Caco-2 (cell line): ENCODE measurements at regions not wholly inside any gene's neighbourhood (a gene's known extent, or its start where the extent isn't known, plus 50 kb on each side); places are given as distances from the start of the nearest gene placed in this dataset.

Experiments used
- BruUV-seq: library from RNA; stranded (reverse); fragments of 400-500 nt; replicated peaks from 2 replicates; lab custom pipeline; 2021; lab: Mats Ljungman, UMichigan
- CTCF ChIA-PET: fragments of 300-600 bp; sonication (Branson Sonifier 250); formaldehyde crosslinking; loops from one replicate; lab custom pipeline; 2022; ENCODE audit warnings: antibody characterized with exemption; lab: Charles Lee
- POLR2A ChIA-PET: fragments of 300-600 bp; sonication (Branson Sonifier 250); formaldehyde crosslinking; loops from one replicate; lab custom pipeline; 2022; ENCODE audit warnings: antibody characterized with exemption; lab: Charles Lee
- DNase-seq, 2 experiments: peaks; one replicate each; pipeline versions ENCODE4 v3.0.0 to v3.0.0-alpha.2; 2020 to 2022
- H3K27me3 ChIP-seq: replicated peaks from 2 replicates; pipeline ENCODE4 v1.6.0; 2011; ENCODE audit warnings: low read length; ENCODE audit not compliant: control insufficient read depth, insufficient read depth
- H3K36me3 ChIP-seq: 2 replicates; pipeline ENCODE4 v1.5.1; 2011; ENCODE audit warnings: low read length; ENCODE audit not compliant: control insufficient read depth, insufficient read depth
- H3K4me1 ChIP-seq: fragments of 250-450 bp; sonication (Bioruptor Pico); 2 replicates; pipeline ENCODE4 v1.5.1; 2020; ENCODE audit warnings: mild to moderate bottlenecking
- H3K4me3 ChIP-seq: 2 replicates; pipeline ENCODE4 v1.5.1; 2011; ENCODE audit warnings: low read depth, mild to moderate bottlenecking, control low read depth, low read length
- H3K9me3 ChIP-seq: fragments of 250-450 bp; sonication (Bioruptor Pico); 2 replicates; pipeline ENCODE4 v1.5.1; 2020; ENCODE audit warnings: mild to moderate bottlenecking, moderate library complexity
- H3K27ac Mint-ChIP-seq: one replicate; pipeline ENCODE4 v1.8.0; 2022; ENCODE audit warnings: mixed read lengths; ENCODE audit not compliant: unreplicated experiment
- H3K27me3 Mint-ChIP-seq: one replicate; pipeline ENCODE4 v1.8.0; 2022; ENCODE audit warnings: mixed read lengths; ENCODE audit not compliant: insufficient read depth, unreplicated experiment
- H3K36me3 Mint-ChIP-seq: one replicate; pipeline ENCODE4 v1.8.0; 2022; ENCODE audit warnings: mild to moderate bottlenecking, mixed read lengths; ENCODE audit not compliant: insufficient read depth, unreplicated experiment
- H3K4me1 Mint-ChIP-seq: one replicate; pipeline ENCODE4 v1.8.0; 2022; ENCODE audit warnings: low read depth, mixed read lengths; ENCODE audit not compliant: unreplicated experiment
- H3K4me3 Mint-ChIP-seq: one replicate; pipeline ENCODE4 v1.8.0; 2022; ENCODE audit warnings: mild to moderate bottlenecking, moderate library complexity, mixed read lengths; ENCODE audit not compliant: unreplicated experiment
- H3K9me3 Mint-ChIP-seq: one replicate; pipeline ENCODE4 v1.8.0; 2022; ENCODE audit warnings: mixed read lengths; ENCODE audit not compliant: unreplicated experiment
- CTCF ChIP-seq, 2 experiments: fragments of 200-600 bp in 1 of 2; IDR thresholded peaks; 1 replicate in 1 of 2; 2 replicates in 1 of 2; pipeline versions ENCODE4 v1.5.1 to v1.8.0; 2011 to 2022; ENCODE audit warnings: antibody characterized with exemption in 1 of 2, control low read depth in 1 of 2, inconsistent platforms in 1 of 2, low read depth in 1 of 2, low read length in 1 of 2, mild to moderate bottlenecking in 1 of 2, moderate library complexity in 1 of 2; ENCODE audit not compliant: insufficient read depth in 1 of 2, severe bottlenecking in 1 of 2, unreplicated experiment in 1 of 2
- intact Hi-C: fragments of 100-400 bp; cut with micrococcal nuclease; formaldehyde crosslinking; loops from one replicate; pipeline ENCODE4 v1.10.0; 2022; ENCODE audit not compliant: unreplicated experiment

GRCh38 chr6:113565306-113565705 is 291.8 kb upstream of the MARCKS start:
- ChIA-PET POLR2A (no interaction called here), CTCF (no interaction called here)
- H3K27me3 Mint-ChIP-seq, result no peaks in the 10 kb centered on the region
- H3K27ac Mint-ChIP-seq, result no peak overlapping the region
- Histone ChIP-seq H3K4me3 (no peak overlapping the region), H3K9me3 (no peaks in the 10 kb centered on the region), H3K27me3 (no peaks in the 10 kb centered on the region), H3K36me3 (no peaks in the 10 kb centered on the region), H3K4me1 (no peaks in the 10 kb centered on the region)
- no peaks in the 10 kb centered on the region for H3K4me1 Mint-ChIP-seq
- no peak for DNase-seq
- no peaks in the 10 kb centered on the region for H3K36me3 Mint-ChIP-seq
- no peak overlapping the region for H3K4me3 Mint-ChIP-seq
- no peak for TF ChIP-seq CTCF (IDR thresholded peaks at IDR 0.05; ENCODE audit: insufficient read depth in 1 of 2, low read depth in 1 of 2, low read length in 1 of 2, severe bottlenecking in 1 of 2, unreplicated experiment in 1 of 2)
- H3K9me3 Mint-ChIP-seq, result no peaks in the 10 kb centered on the region
- BruUV-seq, result no TSS peak
- intact Hi-C loops, result no loop called here

- Histone ChIP-seq H3K4me1 (no peaks in the 10 kb centered on the region), H3K4me3 (no peak overlapping the region), H3K9me3 (peaks cover 3% of the 10 kb centered on the region; the same call in 1 of the 2 replicates), H3K36me3 (no peaks in the 10 kb centered on the region), H3K27me3 (no peaks in the 10 kb centered on the region)
- ChIA-PET CTCF (no interaction called here), POLR2A (no interaction called here)
- Mint-ChIP-seq H3K4me1 (no peaks in the 10 kb centered on the region), H3K4me3 (no peak overlapping the region), H3K9me3 (no peaks in the 10 kb centered on the region), H3K27ac (no peak overlapping the region), H3K27me3 (no peaks in the 10 kb centered on the region), H3K36me3 (no peaks in the 10 kb centered on the region)
- BruUV-seq, result no TSS peak
- TF ChIP-seq CTCF (IDR thresholded peaks at IDR 0.05; ENCODE audit: insufficient read depth in 1 of 2, low read depth in 1 of 2, low read length in 1 of 2, severe bottlenecking in 1 of 2, unreplicated experiment in 1 of 2), result no peak
- DNase-seq, result no peak
- intact Hi-C loops, result loop anchor here (5.0 kb wide), 1 partner anchor 1343 kb away; no protein-coding TSS in a partner anchor
Measured at GRCh38 chr6:113570161-113570560, 287.0 kb upstream of the MARCKS start.

- no peak for TF ChIP-seq CTCF (IDR thresholded peaks at IDR 0.05; ENCODE audit: insufficient read depth in 1 of 2, low read depth in 1 of 2, low read length in 1 of 2, severe bottlenecking in 1 of 2, unreplicated experiment in 1 of 2)
- Histone ChIP-seq H3K4me1 (no peaks in the 10 kb centered on the region), H3K36me3 (no peaks in the 10 kb centered on the region), H3K27me3 (no peaks in the 10 kb centered on the region), H3K4me3 (no peak overlapping the region), H3K9me3 (peaks cover 3% of the 10 kb centered on the region; the same call in 1 of the 2 replicates)
- ChIA-PET POLR2A (no interaction called here), CTCF (no interaction called here)
- Mint-ChIP-seq H3K9me3 (no peaks in the 10 kb centered on the region), H3K4me1 (no peaks in the 10 kb centered on the region), H3K27me3 (no peaks in the 10 kb centered on the region), H3K27ac (no peak overlapping the region), H3K36me3 (no peaks in the 10 kb centered on the region), H3K4me3 (no peak overlapping the region)
- BruUV-seq, result no TSS peak
- intact Hi-C loops, result loop anchor here (5.0 kb wide), 1 partner anchor 1343 kb away; no protein-coding TSS in a partner anchor
- no peak for DNase-seq
Measured at GRCh38 chr6:113570641-113571040, 286.5 kb upstream of the MARCKS start.
